Gastrocnemius medialis (tissue), 4 donors: ENCODE measurements at regions not wholly inside any gene's neighbourhood (a gene's known extent, or its start where the extent isn't known, plus 50 kb on each side); places are given as distances from the start of the nearest gene placed in this dataset.

Experiments
- POLR2A ChIP-seq, 2 donors: fragments of 450-650 bp; IDR thresholded peaks; one replicate each; pipeline ENCODE4 v1.6.1; 2017; ENCODE audit warnings: antibody characterized with exemption in 2 of 2, mild to moderate bottlenecking in 2 of 2, moderate library complexity in 2 of 2
- TF ChIP-seq, protein P1 (sequence below), 5 experiments: fragments of 450-650 bp in 3 of 5; fragments of 200-600 bp in 2 of 5; sonication (generic) in 2 of 5; IDR thresholded peaks in 4 of 5; conservative IDR thresholded peaks in 1 of 5; 1 replicate in 4 of 5; 2 replicates in 1 of 5; pipeline ENCODE4 v1.5.1; 2016 to 2019; ENCODE audit warnings: antibody characterized with exemption in 5 of 5, mild to moderate bottlenecking in 3 of 5, moderate library complexity in 3 of 5

DNA sequence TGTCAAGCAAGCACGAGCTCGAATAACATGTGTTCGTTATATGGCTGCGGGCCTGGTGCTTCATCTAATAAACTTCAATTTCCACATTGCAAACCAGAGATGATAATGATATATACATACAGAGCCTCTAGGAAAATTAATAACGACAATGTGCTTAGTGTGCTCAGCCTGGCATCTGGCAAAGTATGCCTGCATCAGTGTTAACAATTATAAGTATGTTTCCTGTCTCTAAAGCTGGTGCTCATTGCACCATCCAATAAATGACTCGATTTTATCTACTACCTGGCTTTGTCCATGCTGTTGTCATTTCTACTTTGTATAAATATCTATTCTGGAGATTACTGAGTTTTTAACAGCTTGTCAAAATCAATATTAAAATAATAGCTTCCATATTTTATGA, 1402.6 kb downstream of the MRPL39 start:
- TF ChIP-seq, protein P1, sequence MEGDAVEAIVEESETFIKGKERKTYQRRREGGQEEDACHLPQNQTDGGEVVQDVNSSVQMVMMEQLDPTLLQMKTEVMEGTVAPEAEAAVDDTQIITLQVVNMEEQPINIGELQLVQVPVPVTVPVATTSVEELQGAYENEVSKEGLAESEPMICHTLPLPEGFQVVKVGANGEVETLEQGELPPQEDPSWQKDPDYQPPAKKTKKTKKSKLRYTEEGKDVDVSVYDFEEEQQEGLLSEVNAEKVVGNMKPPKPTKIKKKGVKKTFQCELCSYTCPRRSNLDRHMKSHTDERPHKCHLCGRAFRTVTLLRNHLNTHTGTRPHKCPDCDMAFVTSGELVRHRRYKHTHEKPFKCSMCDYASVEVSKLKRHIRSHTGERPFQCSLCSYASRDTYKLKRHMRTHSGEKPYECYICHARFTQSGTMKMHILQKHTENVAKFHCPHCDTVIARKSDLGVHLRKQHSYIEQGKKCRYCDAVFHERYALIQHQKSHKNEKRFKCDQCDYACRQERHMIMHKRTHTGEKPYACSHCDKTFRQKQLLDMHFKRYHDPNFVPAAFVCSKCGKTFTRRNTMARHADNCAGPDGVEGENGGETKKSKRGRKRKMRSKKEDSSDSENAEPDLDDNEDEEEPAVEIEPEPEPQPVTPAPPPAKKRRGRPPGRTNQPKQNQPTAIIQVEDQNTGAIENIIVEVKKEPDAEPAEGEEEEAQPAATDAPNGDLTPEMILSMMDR (IDR thresholded peaks at IDR 0.05 in 4 of 5, conservative IDR thresholded peaks at IDR 0.05 in 1 of 5), result no peak
- no peak for TF ChIP-seq POLR2A (IDR thresholded peaks at IDR 0.05)
